SK-N-SH (cell line): ENCODE measurements at regions not wholly inside any gene's neighbourhood (a gene's known extent, or its start where the extent isn't known, plus 50 kb on each side); places are given as distances from the start of the nearest gene placed in this dataset.

Experiments
- CTCF ChIA-PET: fragments of 300-600, 350-600 bp; formaldehyde crosslinking; extraction: SDS; loops from one replicate; lab custom pipeline; 2021; lab: Yijun Ruan, JAX
- POLR2A ChIA-PET: fragments of 350-600 bp; sonication (Branson Sonifier 250); formaldehyde crosslinking; extraction: SDS; loops from one replicate; lab custom pipeline; 2020; ENCODE audit warnings: antibody characterized with exemption, inconsistent platforms; lab: Yijun Ruan, JAX
- DNase-seq: peaks from one replicate; pipeline ENCODE4 v3.0.0; 2012
- H2AFZ ChIP-seq: fragments of 200-600 bp; sonication (generic); 2 replicates; pipeline ENCODE4 v1.8.1; 2016; ENCODE audit warnings: antibody characterized with exemption, mild to moderate bottlenecking, low read depth
- H3F3A ChIP-seq: fragments of 200-600 bp; sonication (generic); replicated peaks from 2 replicates; pipeline ENCODE3; 2016; ENCODE audit warnings: antibody characterized with exemption, mild to moderate bottlenecking; ENCODE audit not compliant: insufficient read depth
- H3K27ac ChIP-seq, 2 experiments: fragments of 200-500 bp in 1 of 2; fragments of 200-600 bp in 1 of 2; sonication (Bioruptor generic) in 1 of 2; sonication (generic), shearing (Covaris generic) in 1 of 2; 2 replicates each; pipeline versions ENCODE4 v1.5.1 to v1.6.1; 2014 to 2016; ENCODE audit warnings: low read depth in 2 of 2, inconsistent platforms in 1 of 2, low read length in 1 of 2, mild to moderate bottlenecking in 1 of 2, mixed read lengths in 1 of 2
- H3K27me3 ChIP-seq: fragments of 200-600 bp; sonication (generic), shearing (Covaris generic); 2 replicates; pipeline ENCODE4 v1.6.1; 2016; ENCODE audit warnings: mixed run types; ENCODE audit not compliant: insufficient read depth
- H3K36me3 ChIP-seq, 2 experiments: fragments of 200-500 bp in 1 of 2; fragments of 200-600 bp in 1 of 2; sonication (Bioruptor generic) in 1 of 2; sonication (generic) in 1 of 2; replicated peaks in 1 of 2; 2 replicates each; pipeline versions ENCODE3 to v1.5.1; 2014 to 2016; ENCODE audit warnings: low read length in 1 of 2, mild to moderate bottlenecking in 1 of 2; ENCODE audit not compliant: insufficient read depth in 2 of 2, control insufficient read depth in 1 of 2
- H3K4me1 ChIP-seq, 2 experiments: fragments of 200-500 bp in 1 of 2; fragments of 200-600 bp in 1 of 2; sonication (Bioruptor generic) in 1 of 2; sonication (generic), shearing (Covaris generic) in 1 of 2; 2 replicates each; pipeline versions ENCODE4 v1.5.1 to v1.6.1; 2014 to 2016; ENCODE audit warnings: low read depth in 1 of 2, low read length in 1 of 2, mixed run types in 1 of 2; ENCODE audit not compliant: insufficient read depth in 2 of 2, control insufficient read depth in 1 of 2
- H3K4me2 ChIP-seq: fragments of 200-600 bp; sonication (generic), shearing (Covaris generic); 2 replicates; pipeline ENCODE4 v1.6.1; 2017; ENCODE audit warnings: mixed run types
- H3K4me3 ChIP-seq, 2 experiments: fragments of 200-500 bp in 1 of 2; fragments of 200-600 bp in 1 of 2; sonication (Bioruptor generic) in 1 of 2; sonication (generic), shearing (Covaris generic) in 1 of 2; 2 replicates each; pipeline versions ENCODE4 v1.5.1 to v1.8.1; 2014 to 2016; ENCODE audit warnings: low read depth in 2 of 2, inconsistent platforms in 1 of 2, low read length in 1 of 2, mild to moderate bottlenecking in 1 of 2, mixed read lengths in 1 of 2, moderate library complexity in 1 of 2
- H3K79me2 ChIP-seq: fragments of 200-600 bp; sonication (generic); 2 replicates; pipeline ENCODE4 v1.8.1; 2017; ENCODE audit warnings: mild to moderate bottlenecking; ENCODE audit not compliant: insufficient read depth
- H3K9ac ChIP-seq: fragments of 200-600 bp; sonication (generic); 2 replicates; pipeline ENCODE4 v1.6.1; 2017; ENCODE audit warnings: mixed run types
- H3K9me2 ChIP-seq: fragments of 200-600 bp; sonication (generic); 2 replicates; pipeline ENCODE4 v1.6.1; 2017; ENCODE audit warnings: mixed run types
- H3K9me3 ChIP-seq: fragments of 200-600 bp; sonication (generic); 2 replicates; pipeline ENCODE4 v1.6.1; 2017; ENCODE audit warnings: mixed run types, mild to moderate bottlenecking, moderate library complexity
- H4K20me1 ChIP-seq: fragments of 200-600 bp; sonication (generic); 2 replicates; pipeline ENCODE4 v1.6.1; 2017; ENCODE audit warnings: mild to moderate bottlenecking, mixed run types; ENCODE audit not compliant: insufficient read depth
- CHD2 ChIP-seq: fragments of 150-350 bp; IDR thresholded peaks from 2 replicates; pipeline ENCODE4 v1.6.1; 2018; ENCODE audit warnings: low read length; ENCODE audit not compliant: partially characterized antibody
- EP300 ChIP-seq, 2 experiments: IDR thresholded peaks; 2 replicates each; pipeline versions ENCODE4 v1.4.0 to v1.6.1; 2012; ENCODE audit warnings: borderline replicate concordance in 1 of 2, low read depth in 1 of 2, low read length in 1 of 2
- EZH2phosphoT487 ChIP-seq: fragments of 200-600 bp; sonication (generic); IDR thresholded peaks from 2 replicates; pipeline ENCODE4 v1.6.1; 2017; ENCODE audit warnings: low read depth, mixed run types, mild to moderate bottlenecking, antibody characterized with exemption, moderate library complexity, borderline replicate concordance
- MXI1 ChIP-seq: IDR thresholded peaks from 2 replicates; pipeline ENCODE4 v1.6.1; 2012; ENCODE audit warnings: mild to moderate bottlenecking, low read depth, low read length, improper control_type of control experiment
- NFIC ChIP-seq: IDR thresholded peaks from 2 replicates; pipeline ENCODE4 v1.4.0; 2012; ENCODE audit warnings: borderline replicate concordance
- NRF1 ChIP-seq: IDR thresholded peaks from 2 replicates; pipeline ENCODE4 v1.6.1; 2012; ENCODE audit warnings: low read depth, mild to moderate bottlenecking, low read length
- PBX3 ChIP-seq: IDR thresholded peaks from 2 replicates; pipeline ENCODE4; 2012
- REST ChIP-seq: IDR thresholded peaks from 2 replicates; pipeline ENCODE4 v1.6.1; 2012; ENCODE audit warnings: mild to moderate bottlenecking, low read depth, low read length, moderate library complexity
- RXRA ChIP-seq: IDR thresholded peaks from 2 replicates; pipeline ENCODE4 v1.4.0; 2012; ENCODE audit warnings: low read depth, mild to moderate bottlenecking, borderline replicate concordance
- SIN3A ChIP-seq: IDR thresholded peaks from 2 replicates; pipeline ENCODE4 v1.6.1; 2012; ENCODE audit warnings: low read depth, mild to moderate bottlenecking, low read length, moderate library complexity, borderline replicate concordance
- TAF1 ChIP-seq: IDR thresholded peaks from 2 replicates; pipeline ENCODE4 v1.6.1; 2012; ENCODE audit warnings: low read depth, mild to moderate bottlenecking, low read length, moderate library complexity, borderline replicate concordance
- USF1 ChIP-seq: IDR thresholded peaks from 2 replicates; pipeline ENCODE4 v1.4.0; 2012; ENCODE audit warnings: low read depth, borderline replicate concordance
- WGBS: methylation state at CpG from one replicate; pipeline ENCODE4 v1.1.6; 2017; ENCODE audit warnings: low lambda C conversion rate; 5-methylcytosine and 5-hydroxymethylcytosine counted together

- Histone ChIP-seq H3K36me3 (no peaks in the 10 kb centered on the region), H3K9ac (no peak overlapping the region), H3K9me2 (no peaks in the 10 kb centered on the region), H3K9me3 (no peaks in the 10 kb centered on the region), H3K27me3 (peaks cover 51% of the 10 kb centered on the region; the same call in 1 of the 2 replicates), H3F3A (no peaks in the 10 kb centered on the region), H2AFZ (no peak overlapping the region), H3K27ac (no peak overlapping the region), H4K20me1 (no peaks in the 10 kb centered on the region), H3K4me3 (no peak overlapping the region), H3K79me2 (no peaks in the 10 kb centered on the region), H3K4me1 (peaks cover 0 to 2% of the 10 kb centered on the region in 2 experiments; a peak in 1 of 4 replicates), H3K4me2 (no peak overlapping the region)
- TF ChIP-seq RXRA (no peak), NFIC (no peak), EP300 (IDR thresholded peaks at IDR 0.05; ENCODE audit: borderline replicate concordance in 1 of 2, low read depth in 1 of 2, low read length in 1 of 2) (no peak), EZH2phosphoT487 (no peak), NRF1 (no peak), MXI1 (no peak), REST (no peak), SIN3A (no peak), USF1 (no peak), PBX3 (no peak), TAF1 (no peak), CHD2 (no peak)
- WGBS: 27% methylated on average over 6 of the region's 6 CpGs
- ChIA-PET POLR2A (no interaction called here), CTCF (interaction anchor here (1.5 kb wide), 2 partner anchors 9 to 40 kb away, joined by 3 to 8 read pairs; no protein-coding TSS in a partner anchor)
- no peak for DNase-seq
Observed at GRCh38 chr16:87194172-87194571, 123.0 kb downstream of the C16orf95 start.
